GM15510 (cell line): ENCODE measurements at regions not wholly inside any gene's neighbourhood (a gene's known extent, or its start where the extent isn't known, plus 50 kb on each side); places are given as distances from the start of the nearest gene placed in this dataset.

Source experiments
- POLR2A ChIP-seq: IDR thresholded peaks from 3 replicates; pipeline ENCODE4 v1.6.1; 2011; ENCODE audit warnings: borderline replicate concordance; ENCODE audit not compliant: insufficient read length; ENCODE audit errors: extremely low read depth

DNA sequence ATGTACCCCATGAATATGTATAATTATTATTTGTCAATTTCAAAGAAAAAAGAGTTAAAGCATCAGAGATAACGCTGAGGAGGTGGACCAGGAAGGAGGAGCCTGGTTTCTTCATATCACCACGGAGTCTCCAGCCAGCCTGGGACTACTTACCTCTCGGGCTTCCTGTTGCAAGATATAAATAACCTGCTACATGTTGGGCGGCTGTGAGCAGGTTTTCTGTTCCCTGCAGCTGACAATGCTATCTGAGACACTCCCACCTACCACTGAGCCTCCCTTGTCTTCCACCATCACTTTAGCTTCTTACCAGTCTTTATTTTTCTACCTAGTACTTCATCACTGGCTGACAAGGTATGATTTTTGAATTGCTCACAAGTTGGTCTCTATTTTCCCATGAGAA is 102.7 kb upstream of the CPEB4 start:
- no peak for TF ChIP-seq POLR2A

GRCh38 chr5:173785866-173786265 is 102.3 kb upstream of the CPEB4 start:
- TF ChIP-seq POLR2A: no peak

DNA sequence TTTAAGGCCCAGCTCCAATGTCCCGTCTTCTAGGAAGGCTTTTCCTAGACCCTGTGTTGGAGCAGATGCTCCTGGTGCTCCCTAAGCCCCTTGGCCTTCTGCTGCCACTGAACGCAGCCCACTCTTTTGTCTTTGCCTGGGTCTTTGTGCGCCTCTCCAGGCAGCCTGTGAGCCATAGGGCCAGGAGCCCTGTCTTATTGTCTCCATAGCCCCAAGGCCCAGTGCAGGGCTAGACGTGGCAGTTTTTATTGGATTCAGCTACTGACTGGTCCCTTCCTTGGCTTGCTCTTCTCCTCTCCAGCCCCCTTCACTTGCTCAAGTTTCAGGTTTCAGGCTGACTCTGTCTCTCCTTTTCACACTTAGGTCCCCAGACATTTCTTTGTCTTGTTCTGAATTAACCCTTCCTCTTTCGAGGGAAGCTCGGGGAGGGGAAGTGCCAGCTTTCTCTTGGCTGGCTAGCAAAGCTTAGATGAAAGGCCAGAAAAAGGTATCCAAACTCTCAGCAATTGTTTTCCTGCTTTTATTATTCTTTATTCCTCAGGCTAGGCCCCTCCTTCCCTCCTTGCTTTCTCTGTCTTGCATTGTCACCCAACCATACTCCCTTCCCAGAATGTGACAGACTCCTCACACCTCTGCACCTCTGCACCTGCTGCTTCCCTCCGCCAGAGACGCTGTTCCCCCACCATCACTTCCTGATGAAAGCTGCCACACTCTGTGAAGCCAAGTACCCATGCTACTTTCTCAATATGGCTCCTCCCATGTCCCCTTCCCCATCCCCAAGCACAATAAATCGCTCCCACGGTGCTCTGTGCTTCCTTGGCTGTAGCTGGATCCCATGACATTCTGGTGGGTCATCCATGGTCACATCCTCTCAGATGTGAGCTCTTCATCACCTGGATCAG is 101.6 kb upstream of the CPEB4 start:
- TF ChIP-seq POLR2A: no peak

DNA sequence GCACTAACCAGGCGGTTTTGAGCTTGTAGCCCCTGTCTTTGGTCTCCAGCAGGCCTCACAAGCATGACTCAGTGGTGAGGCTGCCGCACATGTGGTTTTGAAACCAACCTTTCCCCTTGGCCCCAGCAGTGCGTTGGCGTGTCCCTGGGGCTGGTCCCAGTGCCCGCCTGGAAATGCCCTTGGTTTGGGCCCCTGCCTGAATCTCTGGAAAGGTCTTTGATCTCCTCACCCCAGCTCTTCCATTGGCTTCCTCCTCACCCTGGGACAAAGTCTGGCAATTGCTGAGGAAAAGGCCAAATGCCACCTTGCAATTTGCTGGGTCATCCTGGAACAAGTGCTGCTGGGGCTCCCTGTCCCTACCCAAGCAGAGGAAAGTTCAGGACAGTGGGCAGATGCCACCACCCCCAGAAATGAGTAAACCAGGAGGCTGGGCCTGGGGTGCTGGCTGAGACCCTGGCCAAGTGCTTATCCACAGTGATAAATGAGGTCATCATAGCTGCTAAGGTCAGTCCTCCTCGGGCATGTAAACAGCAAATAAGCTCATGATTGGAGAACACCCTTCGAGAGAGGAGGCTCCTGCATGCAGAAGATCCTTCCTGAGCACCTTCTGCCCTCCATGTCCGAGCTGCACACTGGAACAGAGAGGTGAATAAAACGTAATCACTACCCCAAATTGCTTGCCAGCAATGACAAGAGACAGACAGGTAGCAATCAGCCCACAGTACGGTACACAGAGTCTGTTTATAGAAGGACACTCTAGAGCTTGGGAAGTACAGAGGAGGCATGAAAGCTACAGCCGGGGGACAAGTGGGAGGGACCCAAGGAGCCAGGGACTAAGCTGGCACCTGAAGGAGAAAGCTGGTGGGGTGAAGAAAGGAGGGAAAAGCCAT is 98.9 kb upstream of the CPEB4 start:
- no peak for TF ChIP-seq POLR2A

DNA sequence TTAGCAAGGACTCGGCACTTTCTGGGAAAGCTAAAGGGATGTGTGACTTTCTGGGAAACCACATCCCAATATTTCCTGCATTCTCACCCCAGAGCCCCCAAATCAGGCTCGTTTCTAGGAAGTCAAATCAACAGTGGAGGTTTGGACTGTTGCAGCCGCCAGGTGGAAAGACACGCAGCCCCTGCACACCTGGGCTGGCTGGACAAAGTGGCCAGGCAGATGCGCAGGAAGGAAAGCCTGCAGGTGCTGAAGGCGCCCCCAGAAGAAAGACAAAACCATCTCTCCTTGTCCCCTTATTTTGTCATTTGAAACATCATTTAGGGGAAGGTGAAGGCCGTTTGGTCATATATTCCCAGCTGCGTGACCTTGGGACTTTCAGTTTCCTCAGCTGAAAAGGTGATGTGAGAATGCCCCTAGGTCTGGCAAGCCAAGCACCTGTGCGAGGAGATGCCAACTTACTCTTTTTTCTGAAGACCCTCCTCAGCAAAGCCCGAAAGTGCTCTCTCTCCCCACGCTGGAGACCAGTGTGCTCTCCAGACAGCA is 97.9 kb upstream of the CPEB4 start:
- TF ChIP-seq POLR2A: no peak

DNA sequence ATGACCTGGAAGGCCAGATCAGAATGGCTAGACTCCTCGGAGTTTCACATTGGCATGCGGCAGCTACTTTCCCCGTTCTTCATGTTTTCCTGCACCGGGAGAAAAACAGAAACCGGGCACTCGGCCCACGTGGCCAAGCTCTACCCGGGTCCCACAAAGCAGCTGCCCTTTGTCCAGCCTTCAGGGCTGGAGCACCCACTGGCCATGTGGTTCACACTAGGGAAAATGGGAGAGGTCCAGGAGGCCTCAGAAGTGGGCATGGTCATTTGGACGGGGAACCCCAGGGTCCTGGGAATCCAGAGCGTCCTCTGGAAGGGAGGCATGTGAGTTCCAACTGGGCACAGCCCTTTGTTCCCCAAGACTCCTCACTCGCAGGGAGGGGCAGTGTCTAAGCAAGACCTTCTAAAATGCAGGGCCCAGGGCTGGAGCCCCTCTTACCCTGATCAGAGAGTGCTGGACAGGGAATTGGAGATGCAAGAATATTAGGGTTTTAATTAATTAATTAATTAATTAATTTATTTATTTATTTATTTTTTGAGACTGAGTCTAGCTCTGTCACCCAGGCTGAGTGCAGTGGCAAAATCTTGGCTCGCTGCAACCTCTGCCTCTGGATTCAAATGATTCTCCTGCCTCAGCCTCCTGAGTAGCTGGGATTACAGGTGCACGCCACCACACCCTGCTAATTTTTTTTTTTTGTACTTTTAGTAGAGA is 97.2 kb upstream of the CPEB4 start:
- no peak for TF ChIP-seq POLR2A

- no peak for TF ChIP-seq POLR2A
Observed at GRCh38 chr5:173791878-173792277, 96.3 kb upstream of the CPEB4 start.

DNA sequence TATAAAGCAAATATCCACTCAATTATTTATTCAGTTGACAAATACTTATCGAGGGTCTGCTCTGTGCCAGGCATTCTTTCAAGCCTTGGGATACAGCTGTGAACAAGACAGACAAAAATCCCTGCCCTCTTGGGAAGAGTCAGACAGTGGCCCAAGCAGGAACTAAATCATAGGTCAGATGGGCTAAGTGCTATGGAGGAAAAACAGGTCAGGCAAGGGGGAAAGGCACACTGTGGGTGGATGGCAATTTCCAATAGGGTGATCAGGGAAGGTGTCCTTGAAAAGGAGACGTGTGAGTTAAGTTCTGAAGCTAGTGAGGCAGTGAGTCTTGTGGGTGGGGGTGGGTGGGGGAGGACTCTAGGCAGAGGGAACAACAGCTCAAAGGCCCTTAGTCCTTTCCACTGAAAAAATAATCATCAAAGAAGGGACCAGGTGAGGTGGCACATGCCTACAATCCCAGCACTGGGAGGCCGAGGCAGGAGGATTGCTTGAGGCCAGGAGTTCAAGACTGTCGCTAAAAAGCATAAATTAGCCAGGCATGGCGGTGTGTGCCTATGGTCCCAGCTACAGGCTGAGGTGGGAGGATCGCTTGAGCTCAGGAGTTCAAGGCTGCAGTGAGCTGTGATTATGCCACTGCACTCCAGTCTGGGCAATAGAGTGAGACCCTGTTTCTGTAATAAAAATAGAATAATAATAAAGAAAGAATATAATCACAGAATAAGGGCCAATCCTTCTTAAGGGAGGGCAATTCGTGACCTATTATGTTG is 95.2 kb upstream of the CPEB4 start:
- TF ChIP-seq POLR2A: no peak

DNA sequence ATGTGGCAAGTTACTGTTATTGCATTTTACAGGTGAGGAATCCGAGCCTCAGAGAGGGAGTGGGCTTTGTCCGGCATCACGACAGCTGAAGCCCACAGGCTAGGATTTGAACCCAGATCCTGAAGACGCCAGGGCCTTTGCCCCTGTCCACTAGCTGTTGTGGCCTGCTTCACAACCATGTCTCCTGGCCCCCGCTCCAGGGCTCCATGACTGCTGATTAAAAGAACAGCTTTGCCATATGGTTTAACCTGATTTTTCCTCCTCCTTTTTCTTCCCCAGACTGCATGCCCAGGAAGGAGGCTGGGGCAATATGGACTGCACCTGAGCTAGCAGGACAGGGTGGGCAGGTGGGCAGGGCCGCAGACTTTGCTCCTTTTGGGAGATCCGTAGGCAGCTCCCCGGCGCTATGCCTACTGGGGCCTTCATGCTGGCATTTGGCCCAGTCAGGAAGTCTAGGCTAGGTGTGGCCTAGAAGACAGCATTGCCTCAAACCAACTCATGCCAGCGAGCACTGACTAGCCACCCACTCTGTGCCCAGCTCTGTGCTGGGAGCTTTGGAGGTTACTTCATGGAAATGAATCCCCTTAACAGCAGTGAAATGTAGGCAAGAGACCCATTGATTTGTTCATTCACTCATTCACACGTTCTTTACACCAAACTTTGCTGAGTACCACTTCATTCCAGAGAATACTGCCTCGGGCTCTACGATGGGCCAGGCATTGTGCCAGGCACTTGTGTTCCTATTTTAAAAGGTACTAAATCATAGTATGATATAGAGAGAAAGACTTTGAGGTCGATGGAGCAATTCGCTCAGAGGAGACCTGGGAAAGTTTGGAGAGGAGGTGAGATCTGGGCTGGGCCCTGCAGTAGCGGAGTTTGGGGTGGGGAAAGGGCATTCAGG is 94.3 kb upstream of the CPEB4 start:
- no peak for TF ChIP-seq POLR2A

- no peak for TF ChIP-seq POLR2A
Observed at GRCh38 chr5:173794901-173795416, 93.2 kb upstream of the CPEB4 start.

DNA sequence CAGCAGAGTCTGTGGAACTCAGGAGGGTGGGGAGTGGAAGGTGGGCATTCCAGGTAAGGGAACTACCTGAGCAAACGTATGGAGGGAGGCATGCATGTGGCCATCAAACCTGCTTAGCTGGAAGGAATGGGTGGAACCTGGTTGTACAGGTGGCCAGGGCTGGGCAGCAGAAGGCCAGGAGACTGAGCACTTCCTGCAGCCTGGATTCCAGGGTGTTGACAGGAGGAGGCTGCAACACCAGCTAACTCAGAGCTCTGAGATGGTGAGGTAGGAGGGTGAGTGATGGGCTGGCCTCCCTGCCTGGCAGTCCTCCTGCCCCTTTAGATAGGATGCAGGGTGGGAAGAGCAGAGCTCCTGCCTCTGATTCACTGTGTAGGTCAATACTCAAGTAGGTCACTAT is 92.5 kb upstream of the CPEB4 start:
- TF ChIP-seq POLR2A: no peak

DNA sequence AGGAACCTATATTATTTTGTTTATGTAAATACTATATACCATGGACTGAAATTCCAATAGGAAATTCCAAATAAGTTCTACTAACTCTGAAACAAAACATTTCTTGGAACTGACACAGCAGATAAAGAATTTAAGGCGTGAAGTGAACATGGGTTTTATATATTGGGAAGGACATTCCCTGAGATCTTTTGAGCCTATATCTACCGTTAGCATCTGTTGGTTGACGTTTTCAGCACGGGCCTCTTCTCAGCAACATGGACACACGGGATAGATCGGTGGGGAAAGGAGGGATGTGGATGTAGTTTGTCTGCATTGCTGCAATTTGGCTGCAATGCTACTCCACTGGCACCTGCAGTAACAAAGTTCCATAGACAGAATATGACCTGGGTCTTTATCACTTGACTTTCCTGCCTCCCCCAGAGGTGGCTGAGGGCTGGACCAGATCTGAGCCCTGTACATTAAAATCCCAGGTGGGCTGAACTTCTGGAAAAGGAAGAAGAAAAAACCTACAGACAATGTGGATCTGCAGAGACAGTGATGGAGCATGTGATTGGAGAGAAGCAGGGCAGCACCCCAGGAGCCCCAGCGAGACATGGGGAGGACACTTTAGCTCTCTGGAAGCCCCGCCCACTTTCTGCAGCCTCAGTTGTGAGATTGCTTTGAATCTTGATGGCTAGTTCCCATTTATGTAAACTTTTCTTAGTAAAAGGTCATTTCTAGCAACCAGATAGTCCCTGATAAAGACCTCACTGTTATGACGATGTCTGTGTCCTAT is 91.2 kb upstream of the CPEB4 start:
- TF ChIP-seq POLR2A: no peak
